Stomach (tissue), 4 donors: ENCODE measurements at regions not wholly inside any gene's neighbourhood (a gene's known extent, or its start where the extent isn't known, plus 50 kb on each side); places are given as distances from the start of the nearest gene placed in this dataset.

Source experiments
- CTCF ChIP-seq, 7 experiments: fragments of 450-650 bp in 4 of 7; fragments of 200-600 bp in 3 of 7; sonication (generic) in 3 of 7; IDR thresholded peaks; one replicate each; pipeline ENCODE4 v1.5.1; 2016 to 2019; ENCODE audit warnings: antibody characterized with exemption in 7 of 7, control low read depth in 2 of 7, mild to moderate bottlenecking in 1 of 7
- EP300 ChIP-seq: sonication (generic); formaldehyde crosslinking; IDR thresholded peaks from one replicate; pipeline ENCODE4 v1.6.1; 2017; ENCODE audit warnings: antibody characterized with exemption
- POLR2A ChIP-seq, 4 donors: fragments of 450-650 bp; IDR thresholded peaks; one replicate each; pipeline ENCODE4 v1.6.1; 2016; ENCODE audit warnings: antibody characterized with exemption in 4 of 4, control low read depth in 2 of 4, mild to moderate bottlenecking in 1 of 4, moderate library complexity in 1 of 4
- POLR2AphosphoS5 ChIP-seq, 3 donors: sonication (generic); formaldehyde crosslinking; IDR thresholded peaks; one replicate each; pipeline ENCODE4 v1.6.1; 2016; ENCODE audit warnings: antibody characterized with exemption in 3 of 3

- TF ChIP-seq CTCF (IDR thresholded peaks at IDR 0.05) (no peak), POLR2A (IDR thresholded peaks at IDR 0.05) (no peak), POLR2AphosphoS5 (IDR thresholded peaks at IDR 0.05) (no peak), EP300 (no peak)
These were observed 58.1 kb upstream of the TTC14 start for GRCh38 chr3:180543877-180544276.
